ENCODE measurements at regions not wholly inside any gene's neighbourhood (a gene's known extent, or its start where the extent isn't known, plus 50 kb on each side); places are given as distances from the start of the nearest gene placed in this dataset.
A peak's percentile ranks its signal among the peaks of the same experiment; 100 is the strongest.

DNA sequence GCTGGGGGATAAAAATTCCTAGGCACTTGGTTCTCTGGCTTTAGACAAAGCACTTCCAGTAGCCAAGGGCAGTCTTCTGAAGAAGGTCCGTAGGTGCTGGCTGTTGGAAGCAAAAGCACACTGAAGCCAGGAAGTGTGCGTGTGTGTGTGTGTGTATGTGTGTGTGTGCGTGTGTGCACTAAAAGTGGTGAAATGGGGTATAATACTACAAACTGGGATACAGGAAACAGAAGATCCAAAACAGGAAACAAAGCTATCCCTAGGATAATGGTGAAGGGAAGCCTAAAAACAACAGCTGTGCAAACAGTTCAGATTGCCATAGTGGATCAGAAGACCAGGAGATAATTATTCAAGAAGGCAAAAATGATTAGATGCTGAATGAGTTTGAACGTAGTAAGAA is 103.4 kb downstream of the IL20RB start:
- no peak for FAIRE-seq
- DNase-seq (ENCODE audit: low spot score in 2 of 2) = no peak

DNA sequence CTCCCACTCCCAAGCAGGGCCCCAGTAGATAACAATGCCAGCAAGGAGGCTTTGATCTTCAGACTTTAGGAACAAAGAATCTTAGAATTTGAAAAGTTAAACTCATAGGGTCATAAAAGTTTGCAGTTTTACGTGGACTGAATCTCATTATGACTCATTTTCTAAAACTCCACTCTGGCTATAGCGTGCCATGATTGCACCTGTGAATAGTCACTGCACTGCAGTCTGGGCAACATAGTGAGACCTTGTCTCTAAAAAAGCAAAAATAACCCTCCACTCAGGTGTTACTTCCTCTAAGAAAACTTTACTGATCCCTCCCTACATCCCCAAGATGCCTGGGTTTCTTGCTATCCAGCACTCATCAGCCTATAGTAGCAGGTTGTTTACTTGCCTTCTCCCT is 104.5 kb downstream of the IL20RB start:
- FAIRE-seq (no peak), DNase-seq (ENCODE audit: low spot score in 2 of 2) (no peak)

DNA sequence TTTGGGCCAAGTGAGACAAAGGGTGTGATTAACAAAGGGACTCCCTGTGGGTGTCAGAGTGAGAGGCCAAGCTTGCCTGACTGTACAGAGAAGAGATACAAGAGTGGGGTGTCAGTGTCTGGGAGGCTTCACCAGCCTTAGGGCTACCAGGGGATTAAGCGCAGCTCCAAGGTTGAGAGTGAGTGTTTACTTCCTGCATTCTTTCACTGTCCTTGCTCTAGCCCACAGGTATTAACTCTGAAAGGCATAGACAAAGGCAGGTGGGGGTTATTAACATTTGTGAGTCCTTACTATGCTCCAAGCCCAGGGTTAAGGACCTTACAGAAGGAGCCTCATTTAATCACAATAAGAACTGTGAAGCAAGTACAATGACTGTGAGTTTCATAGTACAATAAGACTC is 107.6 kb downstream of the IL20RB start:
- DNase-seq (ENCODE audit: low spot score in 2 of 2) = no peak
- FAIRE-seq = no peak

DNA sequence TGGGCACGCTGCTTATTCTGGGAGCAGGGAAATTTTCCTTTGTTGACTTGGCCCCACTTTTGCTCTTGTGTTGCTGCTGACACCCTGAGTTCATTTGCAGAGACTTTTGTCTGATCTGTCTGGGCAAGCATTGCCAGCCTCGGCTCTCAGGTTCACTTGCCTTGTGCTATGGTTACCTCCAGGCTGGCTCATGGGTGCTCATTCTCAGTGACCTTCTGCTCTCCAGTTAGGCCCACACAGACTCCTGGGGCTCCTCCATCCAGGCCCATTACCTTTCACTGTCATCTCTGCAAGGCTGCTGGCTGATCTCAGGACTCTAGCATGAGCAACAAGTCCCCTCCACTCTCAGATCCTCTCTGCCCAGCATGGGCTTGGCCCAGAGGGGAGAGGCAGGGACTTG is 108.3 kb downstream of the IL20RB start:
- FAIRE-seq = no peak
- DNase-seq (ENCODE audit: low spot score in 2 of 2) = no peak

DNA sequence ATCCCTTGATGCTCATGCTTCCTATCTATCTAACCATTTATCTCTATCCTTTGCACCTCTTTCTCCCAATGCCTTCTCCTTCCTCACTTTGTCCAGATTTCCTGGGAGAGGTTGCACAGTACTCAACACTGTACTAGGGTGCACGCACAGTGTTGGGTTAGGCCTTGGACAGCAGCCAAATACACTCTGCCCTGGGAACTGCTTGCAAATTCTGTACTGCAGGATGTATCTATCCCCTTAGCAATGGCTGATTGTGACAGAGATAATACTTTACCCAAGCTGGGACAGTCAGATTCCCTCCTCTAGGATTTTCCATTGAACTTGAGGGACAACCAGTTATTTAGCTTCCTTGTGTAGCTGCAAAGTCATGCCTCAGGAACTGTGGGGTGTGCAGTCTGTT is 113.3 kb downstream of the IL20RB start:
- DNase-seq (ENCODE audit: low spot score in 2 of 2) (no peak), FAIRE-seq (no peak)

DNA sequence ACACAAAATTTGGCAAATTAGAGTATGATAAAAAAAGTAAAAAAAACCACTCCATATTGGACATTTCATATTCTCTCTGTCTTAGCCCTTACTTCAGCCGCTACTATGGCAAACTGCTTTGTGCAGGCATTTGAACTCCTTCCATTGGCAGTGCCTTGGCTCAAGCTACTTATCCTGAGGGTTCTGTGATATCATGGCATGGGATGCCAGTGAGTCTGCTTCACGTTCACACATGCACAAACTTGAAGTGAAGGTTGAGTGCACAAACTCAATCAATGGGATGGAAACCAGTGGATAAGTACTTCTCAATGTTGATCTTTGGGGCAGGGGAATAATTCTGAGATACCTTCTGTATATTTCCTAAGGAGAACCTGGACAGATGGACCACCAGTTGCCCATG is 117.2 kb downstream of the IL20RB start:
- FAIRE-seq = no peak
- DNase-seq (ENCODE audit: low spot score in 2 of 2) = no peak

DNA sequence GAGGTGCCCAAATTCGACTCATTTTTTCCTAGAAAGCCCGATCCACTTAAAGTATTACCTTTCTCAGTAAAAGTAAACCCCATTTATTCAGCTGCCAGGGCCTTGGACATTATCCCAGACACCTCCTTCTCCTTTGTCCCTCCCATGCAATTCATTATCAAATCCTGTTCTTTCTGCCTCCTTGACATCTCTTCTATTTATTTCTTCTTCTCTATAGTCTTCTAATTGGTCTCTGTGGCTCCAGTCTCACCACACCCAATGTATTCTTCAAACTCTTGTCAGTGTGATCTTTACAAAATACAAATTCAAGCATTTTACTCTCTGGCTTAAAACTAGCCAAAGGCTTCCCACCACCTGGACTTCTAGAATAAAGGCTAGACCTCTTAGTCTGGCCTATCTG is 120.3 kb downstream of the IL20RB start:
- DNase-seq (ENCODE audit: low spot score in 2 of 2) = no peak
- no peak for FAIRE-seq

DNA sequence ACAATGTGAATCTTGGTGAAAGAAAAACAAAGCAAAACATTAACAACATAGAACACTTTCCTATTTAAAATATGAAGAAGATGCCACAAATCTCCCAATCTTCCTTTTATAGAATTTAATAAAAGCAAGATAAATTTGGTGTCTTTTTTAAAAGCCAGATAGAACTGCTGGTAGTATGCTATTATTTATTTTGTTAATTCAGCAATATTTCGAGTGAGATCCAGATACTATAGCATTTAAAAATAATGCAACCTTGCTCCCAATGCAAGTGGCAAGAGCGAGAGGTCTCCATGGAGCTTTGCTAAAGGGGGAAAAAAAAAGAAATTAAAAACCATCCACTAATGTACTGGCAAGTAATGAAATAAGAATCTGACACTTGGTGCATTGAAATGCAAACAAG is 121.8 kb downstream of the IL20RB start:
- FAIRE-seq (no peak), DNase-seq (ENCODE audit: low spot score in 2 of 2) (no peak)

DNA sequence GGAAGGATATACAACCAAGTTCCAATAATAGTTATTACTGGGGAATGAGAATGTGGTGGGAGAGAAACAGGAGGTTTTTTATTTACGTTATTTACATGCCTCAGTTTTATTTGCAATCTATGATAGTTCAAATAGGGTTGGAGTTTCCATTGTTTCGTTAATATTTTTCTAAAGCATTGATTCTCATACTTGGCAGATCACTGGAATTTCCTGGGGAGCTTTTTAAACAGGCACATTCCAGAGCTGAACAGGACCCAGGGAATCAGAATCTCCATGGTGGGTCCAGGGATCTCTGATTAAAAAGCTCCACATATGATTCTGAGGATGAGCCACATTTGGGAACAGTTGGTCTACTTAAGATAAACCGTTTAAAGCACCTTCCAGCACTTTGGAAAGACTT is 123.9 kb downstream of the IL20RB start:
- no peak for FAIRE-seq
- DNase-seq (ENCODE audit: low spot score in 2 of 2) = no peak

DNA sequence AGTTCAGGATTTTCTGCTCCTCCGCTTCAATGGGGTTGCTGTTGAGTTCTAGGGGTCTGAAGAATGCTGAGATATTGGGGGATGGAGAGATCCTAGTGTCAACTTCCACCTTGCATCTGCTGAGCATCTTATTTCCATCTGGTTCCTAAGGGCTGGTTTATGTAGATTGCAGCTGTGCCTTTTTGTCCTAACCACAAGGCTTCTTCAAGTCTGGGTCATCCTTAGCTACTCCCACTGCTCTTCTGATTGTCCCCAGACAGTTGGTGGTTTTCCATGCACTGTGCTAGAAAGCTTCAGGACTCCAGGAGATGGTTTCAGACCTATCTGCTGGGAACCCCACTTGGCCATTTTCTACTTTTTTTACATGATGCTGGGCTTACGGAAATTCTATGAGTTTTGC is 125.0 kb downstream of the IL20RB start:
- no peak for FAIRE-seq

DNA sequence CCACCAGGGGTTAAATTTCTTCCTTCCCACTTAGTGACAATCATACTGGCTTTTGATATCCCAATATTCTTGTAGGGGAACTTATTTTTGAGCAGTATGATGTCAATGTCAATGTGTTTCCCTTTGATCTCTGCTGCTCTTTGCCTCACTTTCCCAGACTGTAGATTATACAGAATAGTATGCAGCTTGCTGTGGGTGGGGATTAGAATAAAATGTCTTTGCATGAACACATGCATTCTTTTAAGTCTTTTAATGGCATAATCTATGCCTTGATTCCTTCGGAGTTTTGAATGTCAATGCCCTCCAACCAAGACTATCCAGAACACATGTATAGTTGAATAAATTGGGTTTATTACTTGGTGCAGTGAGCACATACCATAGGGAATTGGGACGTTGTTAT is 125.5 kb downstream of the IL20RB start:
- no peak for DNase-seq (ENCODE audit: low spot score in 2 of 2)
- no peak for FAIRE-seq

More for the DNA sequence above, 125.0 kb downstream of the IL20RB start:
- no peak for DNase-seq (ENCODE audit: low spot score in 2 of 2)

DNA sequence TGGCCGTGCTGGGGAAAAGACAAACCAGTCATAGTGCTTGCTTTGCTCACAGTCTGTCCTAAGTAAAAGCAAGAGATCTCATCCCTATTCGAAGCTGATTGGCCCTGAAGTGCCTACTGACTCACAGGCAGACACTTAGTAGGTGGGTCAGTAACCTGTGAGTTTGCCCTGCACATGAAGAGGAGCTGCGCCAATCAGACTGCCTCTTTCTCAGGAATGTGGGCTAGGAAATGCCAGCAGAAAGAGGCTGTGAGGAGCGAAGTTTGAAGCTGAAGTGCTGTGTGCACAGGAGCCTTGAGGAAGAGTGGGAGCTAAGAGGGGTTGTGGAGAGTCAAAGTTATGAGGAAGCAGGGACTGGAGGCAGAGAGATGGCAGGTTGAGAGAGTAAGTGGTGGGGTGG is 126.8 kb downstream of the IL20RB start:
- no peak for FAIRE-seq

DNA sequence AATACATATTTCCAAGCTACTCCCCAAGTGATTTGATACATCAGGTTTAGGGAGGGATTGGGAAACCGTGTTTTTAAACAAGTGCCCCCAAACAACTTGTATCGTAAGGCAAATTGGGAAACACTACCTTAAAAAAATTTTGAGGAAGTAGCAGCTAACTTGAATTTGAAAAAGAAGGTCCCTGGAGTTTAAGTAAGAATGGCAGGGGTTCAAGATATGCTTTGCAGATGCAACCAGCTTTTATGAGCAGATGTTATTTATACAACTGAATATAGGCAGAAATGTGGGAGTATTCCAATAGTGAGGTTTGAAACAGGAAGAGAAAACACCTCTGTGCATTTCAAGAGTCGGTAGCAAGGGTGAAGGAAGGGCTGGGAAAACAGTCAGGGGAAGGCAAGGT is 139.6 kb downstream of the IL20RB start:
- FAIRE-seq = no peak
- DNase-seq (ENCODE audit: low spot score in 2 of 2) = no peak

More for the DNA sequence above, 126.8 kb downstream of the IL20RB start:
- no peak for DNase-seq (ENCODE audit: low spot score in 2 of 2)

DNA sequence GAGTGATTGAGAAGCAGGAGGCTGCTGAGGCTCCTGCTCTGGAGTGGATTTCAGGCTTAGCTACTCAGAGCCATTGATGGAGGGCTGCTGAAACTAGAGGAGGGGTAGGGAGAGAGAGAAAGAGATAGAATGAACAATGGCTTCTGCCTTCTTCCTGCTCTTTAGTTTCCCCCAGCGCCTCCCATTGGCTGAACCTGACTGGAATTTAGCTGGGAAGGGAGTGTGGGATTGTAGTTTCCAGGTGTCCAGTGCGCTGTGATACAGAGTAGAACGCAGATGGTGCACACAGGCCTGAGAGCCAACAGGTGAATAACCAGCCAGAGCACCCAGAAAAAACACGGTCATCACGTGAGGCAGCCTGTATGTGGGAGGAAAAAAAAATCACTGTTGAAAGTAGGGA is 140.1 kb downstream of the IL20RB start:
- FAIRE-seq (no peak), DNase-seq (ENCODE audit: low spot score in 2 of 2) (no peak)

DNA sequence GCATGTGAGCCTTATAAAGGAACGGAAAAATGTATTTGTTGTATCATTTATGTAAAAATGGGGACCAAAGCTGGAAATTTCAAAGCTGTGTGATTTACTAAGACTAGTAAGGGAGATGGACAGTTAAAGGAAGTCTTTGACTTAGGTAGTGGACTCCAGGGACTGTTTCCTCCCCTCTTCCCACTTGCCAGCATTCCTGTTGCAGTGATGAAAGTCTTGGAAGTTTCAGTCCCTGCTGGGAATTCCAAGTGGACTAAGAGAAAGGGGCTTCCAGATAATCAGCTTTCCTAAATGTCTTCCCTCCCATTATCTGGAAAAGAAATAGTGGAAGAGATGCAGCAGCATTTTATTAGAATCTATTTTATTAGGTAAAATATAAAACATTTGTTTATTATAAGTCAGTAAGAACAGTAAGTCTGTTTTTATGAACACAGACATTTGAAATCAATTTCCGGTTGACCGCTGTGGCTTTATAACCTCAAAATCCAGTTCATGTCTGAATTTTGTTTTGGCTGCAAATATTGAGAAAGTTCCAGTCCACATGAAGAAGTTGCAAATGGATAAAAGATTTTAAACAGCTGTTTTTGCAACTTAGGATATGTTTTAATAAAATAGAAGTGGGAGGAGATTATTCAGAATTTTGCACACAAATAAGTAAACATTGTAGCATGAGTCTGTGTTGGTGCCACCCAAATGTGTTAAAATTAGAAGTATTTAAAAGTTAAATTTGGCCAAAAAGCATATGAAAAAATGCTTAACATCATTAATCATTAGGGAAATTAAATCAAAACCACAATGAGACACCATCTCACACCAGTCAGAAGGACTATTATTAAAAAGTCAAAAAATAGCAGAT is 141.8 kb downstream of the IL20RB start:
- no peak for DNase-seq (ENCODE audit: low spot score in 2 of 2)
- no peak for FAIRE-seq

DNA sequence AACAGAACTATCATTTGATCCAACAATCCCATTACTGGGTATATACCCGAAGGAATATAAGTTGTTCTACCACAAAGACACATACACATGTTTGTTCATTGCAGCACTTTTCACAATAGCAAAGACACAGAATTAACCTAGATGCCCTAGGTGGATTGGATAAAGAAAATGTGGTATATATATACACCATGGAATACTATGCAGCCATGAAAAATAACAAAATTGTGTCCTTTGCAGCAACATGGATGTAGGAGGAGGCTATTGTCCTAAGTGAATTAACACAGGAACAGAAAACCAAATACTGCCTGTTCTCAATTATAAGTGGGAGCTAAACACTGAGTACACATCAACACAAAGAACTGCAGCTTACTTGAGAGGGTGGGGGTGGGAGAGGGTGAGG is 142.5 kb downstream of the IL20RB start:
- FAIRE-seq (no peak), DNase-seq (ENCODE audit: low spot score in 2 of 2) (no peak)

DNA sequence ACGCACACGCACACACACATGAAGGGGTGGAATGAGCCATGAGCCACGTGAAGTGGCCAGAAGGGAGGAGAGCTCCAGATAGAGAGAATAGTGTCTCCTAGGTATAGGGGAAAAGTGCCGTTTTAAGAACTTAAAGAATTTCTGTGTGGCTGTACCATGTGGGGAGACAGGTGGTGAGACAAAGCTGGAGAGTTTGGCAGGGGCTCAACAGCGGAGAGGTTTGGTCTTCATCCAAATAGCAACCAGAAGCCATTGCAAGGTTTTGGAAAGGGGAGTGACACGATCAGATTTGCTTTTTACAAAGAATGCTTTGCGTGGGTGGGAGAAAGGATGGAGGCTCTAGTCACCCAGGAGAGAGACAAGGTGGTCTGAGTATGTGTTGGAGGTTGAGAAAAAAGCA is 146.0 kb downstream of the IL20RB start:
- DNase-seq (ENCODE audit: low spot score in 2 of 2) (no peak), FAIRE-seq (no peak)

DNA sequence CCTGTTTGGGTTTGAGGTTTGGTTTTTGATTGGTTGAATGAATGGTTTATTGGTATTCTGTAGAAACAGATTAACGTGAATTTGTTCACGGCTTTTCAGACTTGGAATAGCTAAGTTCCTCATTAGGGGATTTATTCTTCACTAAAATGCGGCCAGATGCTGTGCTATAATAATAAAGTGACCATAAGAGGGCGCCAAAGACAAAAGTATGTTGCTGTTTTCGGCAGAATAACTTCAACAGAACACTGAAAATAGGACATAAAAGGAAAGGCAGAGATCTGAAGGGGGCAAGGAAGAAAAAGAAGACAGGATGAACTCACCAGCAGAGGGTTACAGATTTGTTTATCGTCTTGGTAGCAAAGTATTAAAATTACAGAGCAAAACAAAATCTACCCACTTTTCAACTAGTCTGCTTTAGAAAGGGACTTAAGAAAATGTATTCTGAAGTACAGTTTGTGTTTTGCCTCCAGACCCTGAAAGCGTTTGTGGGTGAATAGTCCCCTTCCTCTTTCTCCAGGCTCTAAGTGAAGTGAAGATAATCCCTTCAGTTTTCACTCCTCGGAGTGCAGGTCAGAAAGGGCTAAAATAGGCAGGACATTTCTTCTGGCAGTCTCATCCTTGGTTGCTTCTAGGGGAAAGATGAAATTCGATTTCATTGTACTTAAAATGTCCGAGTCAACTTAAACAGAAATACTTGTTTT is 147.6 kb downstream of the IL20RB start:
- peak; percentile 10 to 36 for DNase-seq (ENCODE audit: low spot score in 2 of 2)
- FAIRE-seq = peak; percentile 82

DNA sequence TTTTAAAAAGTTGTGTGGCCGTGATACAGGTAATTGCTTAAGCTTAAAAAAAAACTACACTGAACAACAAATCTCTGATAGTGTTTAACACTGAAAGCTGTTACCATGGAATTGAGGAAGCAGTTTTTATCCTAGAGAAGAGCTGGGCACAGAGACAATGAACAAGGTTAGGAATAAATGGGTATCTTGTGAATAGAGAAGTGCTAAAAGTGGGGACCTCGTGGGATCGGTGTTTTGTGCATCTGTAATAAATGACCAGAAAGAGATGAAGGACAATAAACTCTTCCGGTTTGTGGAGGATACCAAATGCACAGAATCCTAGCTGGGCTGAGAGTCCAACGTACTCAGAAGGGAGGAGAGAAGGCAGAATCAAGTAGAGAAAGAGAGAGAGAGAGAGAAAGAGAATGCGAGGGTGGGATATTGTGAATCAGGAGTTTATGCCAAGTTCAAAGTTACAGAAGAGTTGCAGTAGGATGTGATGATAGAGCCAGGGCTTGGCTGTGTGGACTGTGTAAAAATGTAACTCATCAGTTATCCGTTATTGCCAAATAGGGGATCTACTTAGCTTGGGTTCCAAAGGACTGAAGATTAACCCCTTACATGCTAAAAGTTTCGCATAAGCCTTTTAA is 148.9 kb downstream of the IL20RB start:
- FAIRE-seq = no peak
- no peak for DNase-seq (ENCODE audit: low spot score in 2 of 2)

DNA sequence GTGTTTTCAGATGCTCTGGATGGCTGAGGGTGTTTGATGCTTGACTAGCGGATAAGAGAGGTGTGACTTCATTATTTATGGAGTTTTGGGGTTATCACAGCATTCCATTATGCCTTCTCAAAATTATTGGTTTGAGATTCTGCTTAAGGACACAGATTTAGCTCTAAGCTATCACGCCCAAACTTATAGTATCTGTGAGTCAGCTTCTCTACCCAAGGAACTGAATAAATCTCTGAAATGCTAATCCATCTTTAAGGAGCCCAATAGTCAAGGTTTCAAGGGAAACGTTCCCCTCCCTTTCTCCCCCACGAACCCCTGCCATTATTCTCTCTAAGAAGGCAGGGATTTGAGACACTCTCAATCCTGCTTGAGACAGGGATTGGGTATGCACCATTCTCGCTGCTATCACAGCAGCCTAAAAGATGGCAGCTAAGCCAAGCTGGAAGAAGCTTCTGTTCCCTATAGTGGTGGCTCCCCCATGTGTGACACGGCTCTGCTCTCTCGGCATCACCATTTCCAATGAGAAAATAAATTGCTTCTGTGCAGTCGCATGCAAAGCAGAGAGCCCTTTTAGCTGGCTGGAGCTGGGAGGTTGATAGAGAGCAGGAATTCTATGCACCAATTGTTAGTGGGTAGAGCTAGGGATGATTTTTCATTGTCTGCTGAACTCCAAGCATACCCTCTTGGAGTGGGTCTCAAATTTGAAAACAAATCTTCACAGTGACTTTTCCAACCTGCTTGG is 151.1 kb downstream of the IL20RB start:
- DNase-seq (ENCODE audit: low spot score in 2 of 2) = no peak
- FAIRE-seq = no peak

All from frontal cortex (tissue), 3 donors.